H1 (cell line): ENCODE measurements at regions not wholly inside any gene's neighbourhood (a gene's known extent, or its start where the extent isn't known, plus 50 kb on each side); places are given as distances from the start of the nearest gene placed in this dataset.

Experiments used
- EGR1 ChIP-seq: IDR thresholded peaks from 2 replicates; pipeline ENCODE4 v1.6.1; 2011; ENCODE audit warnings: low read depth, low read length, borderline replicate concordance
- HDAC2 ChIP-seq, 2 experiments: fragments of 300-600 bp in 1 of 2; sonication (generic) in 1 of 2; IDR thresholded peaks; 2 replicates each; pipeline ENCODE4 v1.6.1; 2011 to 2012; ENCODE audit warnings: low read depth in 2 of 2, low read length in 2 of 2, mild to moderate bottlenecking in 2 of 2, moderate library complexity in 2 of 2, borderline replicate concordance in 1 of 2, inconsistent platforms in 1 of 2
- KDM5A ChIP-seq: fragments of 200-600 bp; IDR thresholded peaks from 2 replicates; pipeline ENCODE4 v1.7.1; 2012; ENCODE audit warnings: mild to moderate bottlenecking, low read length, inconsistent platforms, mixed read lengths
- MAFK ChIP-seq: IDR thresholded peaks from 2 replicates; pipeline ENCODE4 v1.6.1; 2012; ENCODE audit warnings: low read depth, mild to moderate bottlenecking, improper control_type of control experiment, low read length
- NRF1 ChIP-seq: IDR thresholded peaks from 2 replicates; pipeline ENCODE4 v1.6.1; 2011; ENCODE audit warnings: mild to moderate bottlenecking, low read depth, low read length, improper control_type of control experiment
- POLR2A ChIP-seq, 2 experiments: IDR thresholded peaks; 1 replicate in 1 of 2; 2 replicates in 1 of 2; pipeline ENCODE4 v1.6.1; 2011; ENCODE audit warnings: low read depth in 2 of 2, low read length in 2 of 2, mild to moderate bottlenecking in 2 of 2; ENCODE audit errors: control extremely low read depth in 1 of 2
- POLR2AphosphoS5 ChIP-seq: IDR thresholded peaks from 2 replicates; pipeline ENCODE4 v1.6.1; 2011; ENCODE audit warnings: low read depth, low read length
- TF ChIP-seq, protein P1 (sequence below), 3 experiments: IDR thresholded peaks; 1 replicate in 2 of 3; 2 replicates in 1 of 3; pipeline versions ENCODE4 v1.5.1 to v1.6.1; 2011; ENCODE audit warnings: low read length in 3 of 3, mild to moderate bottlenecking in 3 of 3, inconsistent platforms in 2 of 3, low read depth in 1 of 3, moderate library complexity in 1 of 3; ENCODE audit not compliant: insufficient read depth in 1 of 3; ENCODE audit errors: control extremely low read depth in 1 of 3
- TF ChIP-seq, protein P2 (sequence below): IDR thresholded peaks from 2 replicates; pipeline ENCODE4 v1.6.1; 2011; ENCODE audit warnings: low read depth, mild to moderate bottlenecking, low read length; ENCODE audit not compliant: insufficient read depth

DNA sequence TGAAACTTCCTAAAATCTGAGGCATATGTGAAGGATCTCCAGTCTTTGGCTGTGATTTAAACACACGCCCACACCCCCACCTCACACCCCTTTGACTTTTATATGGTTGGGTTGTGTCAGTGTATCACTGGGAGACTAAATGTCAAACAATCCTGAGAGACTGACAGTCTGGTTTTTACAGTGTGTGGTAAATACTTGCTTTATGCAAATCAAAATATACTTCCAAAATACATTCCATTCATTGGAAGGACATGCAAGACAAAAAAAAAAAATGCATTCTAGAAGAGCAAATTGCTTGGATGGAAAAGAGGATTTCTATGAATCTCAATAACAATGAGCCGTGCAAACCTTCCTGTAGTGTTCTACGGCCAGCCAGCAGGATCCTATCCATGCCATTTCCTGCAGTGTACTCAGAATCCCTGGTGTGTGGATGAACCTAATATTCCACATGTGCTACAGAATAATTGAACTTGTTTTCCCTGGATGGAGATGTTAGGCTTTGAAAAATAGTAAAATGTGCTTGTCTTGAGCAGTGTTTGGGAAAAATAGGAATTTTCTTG, 602.1 kb upstream of the GOT2 start:
- TF ChIP-seq KDM5A: no peak
- no peak for TF ChIP-seq MAFK
- no peak for TF ChIP-seq NRF1
- TF ChIP-seq HDAC2 (IDR thresholded peaks at IDR 0.05; ENCODE audit: borderline replicate concordance in 1 of 2, low read depth in 2 of 2, low read length in 2 of 2): no peak
- TF ChIP-seq, protein P1, sequence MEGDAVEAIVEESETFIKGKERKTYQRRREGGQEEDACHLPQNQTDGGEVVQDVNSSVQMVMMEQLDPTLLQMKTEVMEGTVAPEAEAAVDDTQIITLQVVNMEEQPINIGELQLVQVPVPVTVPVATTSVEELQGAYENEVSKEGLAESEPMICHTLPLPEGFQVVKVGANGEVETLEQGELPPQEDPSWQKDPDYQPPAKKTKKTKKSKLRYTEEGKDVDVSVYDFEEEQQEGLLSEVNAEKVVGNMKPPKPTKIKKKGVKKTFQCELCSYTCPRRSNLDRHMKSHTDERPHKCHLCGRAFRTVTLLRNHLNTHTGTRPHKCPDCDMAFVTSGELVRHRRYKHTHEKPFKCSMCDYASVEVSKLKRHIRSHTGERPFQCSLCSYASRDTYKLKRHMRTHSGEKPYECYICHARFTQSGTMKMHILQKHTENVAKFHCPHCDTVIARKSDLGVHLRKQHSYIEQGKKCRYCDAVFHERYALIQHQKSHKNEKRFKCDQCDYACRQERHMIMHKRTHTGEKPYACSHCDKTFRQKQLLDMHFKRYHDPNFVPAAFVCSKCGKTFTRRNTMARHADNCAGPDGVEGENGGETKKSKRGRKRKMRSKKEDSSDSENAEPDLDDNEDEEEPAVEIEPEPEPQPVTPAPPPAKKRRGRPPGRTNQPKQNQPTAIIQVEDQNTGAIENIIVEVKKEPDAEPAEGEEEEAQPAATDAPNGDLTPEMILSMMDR (IDR thresholded peaks at IDR 0.05; ENCODE audit: control extremely low read depth in 1 of 3, insufficient read depth in 1 of 3, low read depth in 1 of 3, low read length in 3 of 3): no peak
- TF ChIP-seq, protein P2, sequence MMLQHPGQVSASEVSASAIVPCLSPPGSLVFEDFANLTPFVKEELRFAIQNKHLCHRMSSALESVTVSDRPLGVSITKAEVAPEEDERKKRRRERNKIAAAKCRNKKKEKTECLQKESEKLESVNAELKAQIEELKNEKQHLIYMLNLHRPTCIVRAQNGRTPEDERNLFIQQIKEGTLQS: no peak
- TF ChIP-seq EGR1: no peak
- TF ChIP-seq POLR2A (IDR thresholded peaks at IDR 0.05; ENCODE audit: control extremely low read depth in 1 of 2, low read depth in 2 of 2, low read length in 2 of 2): no peak
- TF ChIP-seq POLR2AphosphoS5: no peak
